HEK293 (cell line): ENCODE measurements at regions not wholly inside any gene's neighbourhood (a gene's known extent, or its start where the extent isn't known, plus 50 kb on each side); places are given as distances from the start of the nearest gene placed in this dataset.

Source experiments
- CTCF ChIA-PET: fragments of 350-600 bp; formaldehyde crosslinking; extraction: SDS; loops from one replicate; lab custom pipeline; 2021; ENCODE audit warnings: antibody characterized with exemption; lab: Yijun Ruan, JAX
- POLR2A ChIA-PET: fragments of 300-600 bp; formaldehyde crosslinking; extraction: SDS; loops from one replicate; lab custom pipeline; 2020; ENCODE audit warnings: antibody characterized with exemption, inconsistent platforms; lab: Yijun Ruan, JAX
- H3K27ac ChIP-seq: fragments of 200-500 bp; sonication (Bioruptor generic); 2 replicates; pipeline ENCODE4 v1.5.1; 2014; ENCODE audit warnings: low read depth, low read length, control low read depth, inconsistent platforms; ENCODE audit errors: extremely low read depth
- H3K36me3 ChIP-seq, 2 experiments: fragments of 200-500 bp in 1 of 2; sonication (Bioruptor generic) in 1 of 2; 1 replicate in 1 of 2; 2 replicates in 1 of 2; pipeline ENCODE4 v1.5.1; 2014 to 2017; ENCODE audit warnings: inconsistent platforms in 2 of 2, low read length in 2 of 2; ENCODE audit not compliant: control insufficient read depth in 2 of 2, insufficient read depth in 1 of 2
- H3K4me1 ChIP-seq: fragments of 200-500 bp; sonication (Bioruptor generic); 2 replicates; pipeline ENCODE4 v1.5.1; 2014; ENCODE audit warnings: mild to moderate bottlenecking, low read length, inconsistent platforms; ENCODE audit not compliant: control insufficient read depth, insufficient read depth
- H3K4me3 ChIP-seq: 2 replicates; pipeline ENCODE4 v1.5.1; 2011; ENCODE audit warnings: low read depth, mild to moderate bottlenecking, control low read depth, low read length, moderate library complexity
- H3K9me3 ChIP-seq: fragments of 200-500 bp; sonication (Bioruptor generic); 2 replicates; pipeline ENCODE4 v1.5.1; 2014; ENCODE audit warnings: low read depth, low read length, inconsistent platforms; ENCODE audit not compliant: control insufficient read depth, insufficient read depth
- BCL11B ChIP-seq: fragments of 450-650 bp; formaldehyde crosslinking; IDR thresholded peaks from 2 replicates; pipeline ENCODE4 v1.5.1; 2016; ENCODE audit warnings: low read depth, missing biosample characterization, missing genetic modification characterization
- GLI2 ChIP-seq: fragments of 450-650 bp; formaldehyde crosslinking; IDR thresholded peaks from 2 replicates; pipeline ENCODE4; 2017; ENCODE audit warnings: missing biosample characterization, missing genetic modification characterization, low read depth, borderline replicate concordance
- GLIS1 ChIP-seq: fragments of 450-650 bp; formaldehyde crosslinking; IDR thresholded peaks from 2 replicates; pipeline ENCODE4 v1.5.1; 2016; ENCODE audit warnings: missing biosample characterization, missing genetic modification characterization
- HOXA7 ChIP-seq: sonication (generic); formaldehyde crosslinking; IDR thresholded peaks from 2 replicates; pipeline ENCODE4 v1.8.1; 2022; ENCODE audit warnings: missing genetic modification reagents, borderline replicate concordance
- KLF1 ChIP-seq: fragments of 450-650 bp; formaldehyde crosslinking; IDR thresholded peaks from 2 replicates; pipeline ENCODE4 v1.5.1; 2016; ENCODE audit warnings: missing biosample characterization, missing genetic modification characterization
- ZBTB17 ChIP-seq: fragments of 450-650 bp; formaldehyde crosslinking; IDR thresholded peaks from 2 replicates; pipeline ENCODE4 v1.5.1; 2016; ENCODE audit warnings: missing biosample characterization, missing genetic modification characterization
- ZEB2 ChIP-seq: fragments of 450-650 bp; formaldehyde crosslinking; IDR thresholded peaks from 2 replicates; pipeline ENCODE4 v1.5.1; 2016; ENCODE audit warnings: missing biosample characterization, missing genetic modification characterization
- ZNF132 ChIP-seq: fragments of 450-650 bp; formaldehyde crosslinking; IDR thresholded peaks from 2 replicates; pipeline ENCODE4 v1.5.1; 2017; ENCODE audit warnings: missing biosample characterization, missing genetic modification characterization, borderline replicate concordance
- ZNF221 ChIP-seq: fragments of 450-650 bp; formaldehyde crosslinking; IDR thresholded peaks from 2 replicates; pipeline ENCODE4 v1.5.1; 2017; ENCODE audit warnings: missing biosample characterization, missing genetic modification characterization, borderline replicate concordance
- ZNF223 ChIP-seq: fragments of 450-650 bp; formaldehyde crosslinking; IDR thresholded peaks from 2 replicates; pipeline ENCODE4 v1.5.1; 2016; ENCODE audit warnings: missing biosample characterization, missing genetic modification characterization
- ZNF24 ChIP-seq: fragments of 450-650 bp; formaldehyde crosslinking; IDR thresholded peaks from 2 replicates; pipeline ENCODE4 v1.5.1; 2016; ENCODE audit warnings: missing biosample characterization, missing genetic modification characterization
- ZNF266 ChIP-seq: fragments of 450-650 bp; formaldehyde crosslinking; IDR thresholded peaks from 2 replicates; pipeline ENCODE4 v1.5.1; 2016; ENCODE audit warnings: missing biosample characterization, missing genetic modification characterization, low read depth
- TF ChIP-seq, protein P1 (sequence below): fragments of 450-650 bp; formaldehyde crosslinking; IDR thresholded peaks from 2 replicates; pipeline ENCODE4 v1.5.1; 2016; ENCODE audit warnings: missing biosample characterization, missing genetic modification characterization, borderline replicate concordance
- TF ChIP-seq, protein P2 (sequence below): sonication (generic); formaldehyde crosslinking; IDR thresholded peaks from 2 replicates; pipeline ENCODE4 v1.8.1; 2022; ENCODE audit warnings: mild to moderate bottlenecking, moderate library complexity, missing genetic modification reagents
- TF ChIP-seq, protein P3 (sequence below): fragments of 450-650 bp; formaldehyde crosslinking; IDR thresholded peaks from 2 replicates; pipeline ENCODE4 v1.5.1; 2017; ENCODE audit warnings: missing biosample characterization, missing genetic modification characterization
- TF ChIP-seq, protein P4 (sequence below): fragments of 450-650 bp; formaldehyde crosslinking; IDR thresholded peaks from 2 replicates; pipeline ENCODE4 v1.5.1; 2016; ENCODE audit warnings: missing biosample characterization, missing genetic modification characterization, borderline replicate concordance
- TF ChIP-seq, protein P5 (sequence below): fragments of 450-650 bp; formaldehyde crosslinking; IDR thresholded peaks from 2 replicates; pipeline ENCODE4; 2016; ENCODE audit warnings: missing biosample characterization, missing genetic modification characterization

DNA sequence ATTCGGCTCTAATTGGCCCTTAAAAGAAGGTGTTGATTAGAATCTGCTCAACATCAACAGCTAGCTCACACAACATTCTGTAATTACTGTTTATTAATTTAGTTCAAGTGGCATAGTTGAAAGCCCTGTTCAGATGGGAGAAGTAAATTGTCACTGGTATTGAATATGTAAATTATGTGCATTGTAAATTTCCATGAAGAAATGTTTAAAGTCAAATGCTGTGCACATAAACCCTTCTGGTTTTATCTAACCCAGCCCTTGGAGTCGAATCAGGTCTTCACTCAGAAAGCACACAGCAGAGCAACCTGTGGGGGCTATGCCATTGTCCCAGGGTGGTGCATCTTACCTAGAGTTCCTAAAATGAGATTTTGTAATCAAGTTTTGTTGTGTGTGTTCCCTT lies 65.4 kb upstream of the LMO4 start:
- no peaks in the 10 kb centered on the region for H3K36me3 ChIP-seq
- no peaks in the 10 kb centered on the region for H3K4me1 ChIP-seq
- TF ChIP-seq ZEB2 (tag by site-specific recombination) (no peak), ZNF223 (tag by site-specific recombination) (no peak), ZBTB17 (tag by site-specific recombination) (no peak), HOXA7 (CRISPR knock-in tag) (no peak), GLI2 (tag by site-specific recombination) (no peak), ZNF266 (tag by site-specific recombination) (no peak), ZNF24 (tag by site-specific recombination) (no peak), KLF1 (tag by site-specific recombination) (no peak), GLIS1 (tag by site-specific recombination) (no peak), ZNF221 (tag by site-specific recombination) (no peak), BCL11B (tag by site-specific recombination) (no peak), ZNF132 (tag by site-specific recombination) (no peak)
- TF ChIP-seq, protein P1, sequence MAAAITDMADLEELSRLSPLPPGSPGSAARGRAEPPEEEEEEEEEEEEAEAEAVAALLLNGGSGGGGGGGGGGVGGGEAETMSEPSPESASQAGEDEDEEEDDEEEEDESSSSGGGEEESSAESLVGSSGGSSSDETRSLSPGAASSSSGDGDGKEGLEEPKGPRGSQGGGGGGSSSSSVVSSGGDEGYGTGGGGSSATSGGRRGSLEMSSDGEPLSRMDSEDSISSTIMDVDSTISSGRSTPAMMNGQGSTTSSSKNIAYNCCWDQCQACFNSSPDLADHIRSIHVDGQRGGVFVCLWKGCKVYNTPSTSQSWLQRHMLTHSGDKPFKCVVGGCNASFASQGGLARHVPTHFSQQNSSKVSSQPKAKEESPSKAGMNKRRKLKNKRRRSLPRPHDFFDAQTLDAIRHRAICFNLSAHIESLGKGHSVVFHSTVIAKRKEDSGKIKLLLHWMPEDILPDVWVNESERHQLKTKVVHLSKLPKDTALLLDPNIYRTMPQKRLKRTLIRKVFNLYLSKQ, result no peak
- TF ChIP-seq, protein P2, sequence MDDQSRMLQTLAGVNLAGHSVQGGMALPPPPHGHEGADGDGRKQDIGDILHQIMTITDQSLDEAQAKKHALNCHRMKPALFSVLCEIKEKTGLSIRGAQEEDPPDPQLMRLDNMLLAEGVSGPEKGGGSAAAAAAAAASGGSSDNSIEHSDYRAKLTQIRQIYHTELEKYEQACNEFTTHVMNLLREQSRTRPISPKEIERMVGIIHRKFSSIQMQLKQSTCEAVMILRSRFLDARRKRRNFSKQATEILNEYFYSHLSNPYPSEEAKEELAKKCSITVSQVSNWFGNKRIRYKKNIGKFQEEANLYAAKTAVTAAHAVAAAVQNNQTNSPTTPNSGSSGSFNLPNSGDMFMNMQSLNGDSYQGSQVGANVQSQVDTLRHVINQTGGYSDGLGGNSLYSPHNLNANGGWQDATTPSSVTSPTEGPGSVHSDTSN, result no peak
- TF ChIP-seq, protein P3, sequence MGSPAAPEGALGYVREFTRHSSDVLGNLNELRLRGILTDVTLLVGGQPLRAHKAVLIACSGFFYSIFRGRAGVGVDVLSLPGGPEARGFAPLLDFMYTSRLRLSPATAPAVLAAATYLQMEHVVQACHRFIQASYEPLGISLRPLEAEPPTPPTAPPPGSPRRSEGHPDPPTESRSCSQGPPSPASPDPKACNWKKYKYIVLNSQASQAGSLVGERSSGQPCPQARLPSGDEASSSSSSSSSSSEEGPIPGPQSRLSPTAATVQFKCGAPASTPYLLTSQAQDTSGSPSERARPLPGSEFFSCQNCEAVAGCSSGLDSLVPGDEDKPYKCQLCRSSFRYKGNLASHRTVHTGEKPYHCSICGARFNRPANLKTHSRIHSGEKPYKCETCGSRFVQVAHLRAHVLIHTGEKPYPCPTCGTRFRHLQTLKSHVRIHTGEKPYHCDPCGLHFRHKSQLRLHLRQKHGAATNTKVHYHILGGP (tag by site-specific recombination), result no peak
- TF ChIP-seq, protein P4, sequence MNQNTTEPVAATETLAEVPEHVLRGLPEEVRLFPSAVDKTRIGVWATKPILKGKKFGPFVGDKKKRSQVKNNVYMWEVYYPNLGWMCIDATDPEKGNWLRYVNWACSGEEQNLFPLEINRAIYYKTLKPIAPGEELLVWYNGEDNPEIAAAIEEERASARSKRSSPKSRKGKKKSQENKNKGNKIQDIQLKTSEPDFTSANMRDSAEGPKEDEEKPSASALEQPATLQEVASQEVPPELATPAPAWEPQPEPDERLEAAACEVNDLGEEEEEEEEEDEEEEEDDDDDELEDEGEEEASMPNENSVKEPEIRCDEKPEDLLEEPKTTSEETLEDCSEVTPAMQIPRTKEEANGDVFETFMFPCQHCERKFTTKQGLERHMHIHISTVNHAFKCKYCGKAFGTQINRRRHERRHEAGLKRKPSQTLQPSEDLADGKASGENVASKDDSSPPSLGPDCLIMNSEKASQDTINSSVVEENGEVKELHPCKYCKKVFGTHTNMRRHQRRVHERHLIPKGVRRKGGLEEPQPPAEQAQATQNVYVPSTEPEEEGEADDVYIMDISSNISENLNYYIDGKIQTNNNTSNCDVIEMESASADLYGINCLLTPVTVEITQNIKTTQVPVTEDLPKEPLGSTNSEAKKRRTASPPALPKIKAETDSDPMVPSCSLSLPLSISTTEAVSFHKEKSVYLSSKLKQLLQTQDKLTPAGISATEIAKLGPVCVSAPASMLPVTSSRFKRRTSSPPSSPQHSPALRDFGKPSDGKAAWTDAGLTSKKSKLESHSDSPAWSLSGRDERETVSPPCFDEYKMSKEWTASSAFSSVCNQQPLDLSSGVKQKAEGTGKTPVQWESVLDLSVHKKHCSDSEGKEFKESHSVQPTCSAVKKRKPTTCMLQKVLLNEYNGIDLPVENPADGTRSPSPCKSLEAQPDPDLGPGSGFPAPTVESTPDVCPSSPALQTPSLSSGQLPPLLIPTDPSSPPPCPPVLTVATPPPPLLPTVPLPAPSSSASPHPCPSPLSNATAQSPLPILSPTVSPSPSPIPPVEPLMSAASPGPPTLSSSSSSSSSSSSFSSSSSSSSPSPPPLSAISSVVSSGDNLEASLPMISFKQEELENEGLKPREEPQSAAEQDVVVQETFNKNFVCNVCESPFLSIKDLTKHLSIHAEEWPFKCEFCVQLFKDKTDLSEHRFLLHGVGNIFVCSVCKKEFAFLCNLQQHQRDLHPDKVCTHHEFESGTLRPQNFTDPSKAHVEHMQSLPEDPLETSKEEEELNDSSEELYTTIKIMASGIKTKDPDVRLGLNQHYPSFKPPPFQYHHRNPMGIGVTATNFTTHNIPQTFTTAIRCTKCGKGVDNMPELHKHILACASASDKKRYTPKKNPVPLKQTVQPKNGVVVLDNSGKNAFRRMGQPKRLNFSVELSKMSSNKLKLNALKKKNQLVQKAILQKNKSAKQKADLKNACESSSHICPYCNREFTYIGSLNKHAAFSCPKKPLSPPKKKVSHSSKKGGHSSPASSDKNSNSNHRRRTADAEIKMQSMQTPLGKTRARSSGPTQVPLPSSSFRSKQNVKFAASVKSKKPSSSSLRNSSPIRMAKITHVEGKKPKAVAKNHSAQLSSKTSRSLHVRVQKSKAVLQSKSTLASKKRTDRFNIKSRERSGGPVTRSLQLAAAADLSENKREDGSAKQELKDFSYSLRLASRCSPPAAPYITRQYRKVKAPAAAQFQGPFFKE (tag by site-specific recombination), result no peak
- TF ChIP-seq, protein P5, sequence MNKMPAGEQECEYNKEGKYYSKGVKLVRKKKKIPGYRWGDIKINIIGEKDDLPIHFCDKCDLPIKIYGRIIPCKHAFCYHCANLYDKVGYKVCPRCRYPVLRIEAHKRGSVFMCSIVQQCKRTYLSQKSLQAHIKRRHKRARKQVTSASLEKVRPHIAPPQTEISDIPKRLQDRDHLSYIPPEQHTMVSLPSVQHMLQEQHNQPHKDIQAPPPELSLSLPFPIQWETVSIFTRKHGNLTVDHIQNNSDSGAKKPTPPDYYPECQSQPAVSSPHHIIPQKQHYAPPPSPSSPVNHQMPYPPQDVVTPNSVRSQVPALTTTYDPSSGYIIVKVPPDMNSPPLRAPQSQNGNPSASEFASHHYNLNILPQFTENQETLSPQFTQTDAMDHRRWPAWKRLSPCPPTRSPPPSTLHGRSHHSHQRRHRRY (tag by site-specific recombination), result no peak
- TF ChIP-seq, all 188 proteins: peak for 0
- CTCF ChIA-PET, result no interaction called here
- Histone ChIP-seq H3K9me3 (no peaks in the 10 kb centered on the region), H3K4me3 (no peak overlapping the region), H3K27ac (no peak overlapping the region)
- POLR2A ChIA-PET, result no interaction called here
